HG03342 (cell line): ENCODE measurements at regions not wholly inside any gene's neighbourhood (a gene's known extent, or its start where the extent isn't known, plus 50 kb on each side); places are given as distances from the start of the nearest gene placed in this dataset.
A peak's percentile ranks its signal among the peaks of the same experiment; 100 is the strongest.
"Not testable (repeated sequence)": the region's sequence is repeated elsewhere in the genome, so short reads cannot be mapped to it uniquely, and the experiment has no call there.

ENCODE experiments used
- ATAC-seq: cut with Tn5 transposase; IDR thresholded peaks from one replicate; pipeline ENCODE4 v1.9.1; 2021; ENCODE audit warnings: mild to moderate bottlenecking, moderate library complexity; ENCODE audit not compliant: unreplicated experiment

DNA sequence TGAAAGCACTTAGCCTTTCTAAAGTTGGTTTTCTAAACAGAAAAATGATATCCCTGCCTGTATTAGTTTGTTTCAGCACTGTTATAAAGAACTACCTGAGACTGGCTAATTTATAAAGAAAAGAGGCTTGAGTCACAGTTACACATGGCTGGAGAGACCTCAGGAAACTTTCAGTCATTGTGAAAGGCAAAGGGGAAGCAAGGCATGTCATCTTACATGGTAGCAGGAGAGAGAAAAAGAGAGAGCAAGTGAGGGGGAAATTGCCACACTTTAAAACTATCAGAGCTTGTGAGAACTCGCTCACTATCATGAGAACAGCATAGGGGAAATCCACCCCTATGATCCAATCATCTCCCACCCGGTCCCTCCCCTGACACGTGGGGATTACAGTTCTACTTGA lies 64.9 kb downstream of the FAM170A start:
- ATAC-seq: peak; percentile 82

- no peak for ATAC-seq
Measured at GRCh38 chr5:119706049-119706448, 76.7 kb downstream of the FAM170A start.

- no peak for ATAC-seq
Measured at GRCh38 chr5:119708076-119708790, 78.9 kb downstream of the FAM170A start.

- no peak for ATAC-seq
Measured at GRCh38 chr5:119721775-119722174, 92.4 kb downstream of the FAM170A start.

DNA sequence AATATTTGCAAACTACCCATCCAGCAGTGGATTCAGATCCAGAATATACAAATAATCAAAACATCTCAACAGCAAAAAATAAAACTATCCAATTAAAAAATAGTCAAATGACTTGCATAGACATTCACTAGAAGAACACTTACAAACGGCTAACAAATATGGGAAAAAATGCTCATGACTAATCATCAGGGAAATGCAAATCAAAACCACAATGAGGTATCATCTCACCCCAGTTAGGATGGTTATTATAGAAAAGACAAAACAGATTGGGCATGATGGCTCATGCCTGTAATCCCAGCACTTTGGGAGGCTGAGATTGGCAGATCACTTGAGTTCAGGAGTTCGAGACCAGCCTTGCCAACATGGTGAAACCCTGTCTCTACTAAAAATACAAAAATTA lies 95.9 kb downstream of the FAM170A start:
- not testable (repeated sequence) for ATAC-seq

DNA sequence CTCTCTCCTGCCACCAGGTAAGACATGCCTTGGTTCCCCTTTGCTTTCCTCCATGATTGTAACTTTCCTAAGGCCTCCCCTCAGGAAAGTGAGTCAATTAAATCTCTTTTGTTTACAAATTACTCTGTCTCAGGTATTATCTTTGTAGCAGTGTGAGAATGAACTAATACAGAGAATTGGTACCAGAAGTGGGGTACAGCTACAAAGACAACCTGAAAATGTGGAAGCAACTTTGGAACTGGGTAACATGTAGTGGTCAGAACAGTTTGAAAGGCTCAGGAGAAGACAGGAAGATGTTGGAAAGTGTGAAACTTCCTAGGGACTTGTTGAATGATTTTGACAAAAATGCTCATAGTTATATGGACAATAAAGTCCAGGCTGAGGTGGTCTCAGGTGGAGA lies 97.2 kb downstream of the FAM170A start:
- ATAC-seq: no peak

- no peak for ATAC-seq
Measured at GRCh38 chr5:119740225-119740624, 110.9 kb downstream of the FAM170A start.

- ATAC-seq: no peak
Measured at GRCh38 chr5:119741691-119742090, 112.3 kb downstream of the FAM170A start.

DNA sequence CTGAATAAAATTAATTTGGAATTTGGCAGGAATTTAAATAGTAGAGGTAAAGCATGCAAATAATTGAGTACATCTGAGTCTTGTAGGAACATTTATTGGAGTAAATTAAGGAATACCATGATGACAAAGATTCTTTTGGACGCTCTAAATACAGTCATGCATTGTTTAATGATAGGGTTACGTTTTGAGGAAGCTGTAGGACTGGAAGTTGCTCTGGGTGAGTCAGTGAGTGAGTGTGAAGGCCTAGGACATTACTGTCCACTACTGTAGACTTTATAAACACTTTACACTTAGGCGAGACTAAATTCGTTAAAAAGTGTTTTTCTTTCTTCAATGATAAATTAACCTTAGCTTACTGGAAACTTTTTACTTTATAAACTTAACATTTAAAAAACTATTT lies 113.0 kb downstream of the FAM170A start:
- ATAC-seq: no peak

DNA sequence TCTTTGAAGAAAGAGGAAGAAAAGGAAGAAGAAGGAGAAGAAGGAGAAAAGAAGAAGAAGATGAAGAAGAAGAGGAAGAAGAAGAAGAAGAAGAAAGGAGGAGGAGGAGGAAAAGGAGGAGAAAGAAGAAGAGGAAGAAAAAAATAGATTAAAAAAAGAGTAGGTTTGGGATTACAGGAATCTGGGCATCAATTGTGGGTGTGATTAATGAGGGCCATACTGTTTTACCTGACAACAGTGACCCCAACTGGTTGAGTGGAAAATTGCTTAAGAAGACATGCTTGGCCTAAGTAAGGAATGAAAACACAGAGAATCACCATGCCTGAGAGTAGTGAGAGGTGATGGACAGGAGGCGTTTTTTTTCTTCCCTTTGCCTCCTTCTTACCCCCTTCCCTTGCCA lies 114.6 kb downstream of the FAM170A start:
- peak; percentile 94 for ATAC-seq

- ATAC-seq: no peak
Measured at GRCh38 chr5:119745976-119746375, 116.6 kb downstream of the FAM170A start.

GRCh38 chr5:119746984-119747383 lies 117.6 kb downstream of the FAM170A start:
- ATAC-seq: no peak

GRCh38 chr5:119750887-119751733 lies 121.8 kb downstream of the FAM170A start:
- no peak for ATAC-seq

DNA sequence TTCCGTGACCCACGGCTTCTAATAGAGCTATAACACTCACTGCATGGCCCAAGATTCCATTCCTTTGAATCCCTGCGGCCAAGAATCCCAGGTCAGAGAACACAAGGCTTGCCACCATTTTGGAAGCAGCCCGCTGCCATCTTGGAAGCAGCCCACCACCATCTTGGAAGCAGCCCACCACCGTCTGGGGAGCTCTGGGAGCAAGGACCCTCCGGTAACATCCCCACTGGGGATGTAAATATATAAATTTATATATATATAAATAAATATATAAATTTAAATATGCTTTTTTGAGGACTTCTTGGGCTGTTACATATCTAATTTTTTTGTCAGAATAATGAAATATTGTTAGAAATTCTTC lies 122.4 kb downstream of the FAM170A start:
- ATAC-seq: no peak

DNA sequence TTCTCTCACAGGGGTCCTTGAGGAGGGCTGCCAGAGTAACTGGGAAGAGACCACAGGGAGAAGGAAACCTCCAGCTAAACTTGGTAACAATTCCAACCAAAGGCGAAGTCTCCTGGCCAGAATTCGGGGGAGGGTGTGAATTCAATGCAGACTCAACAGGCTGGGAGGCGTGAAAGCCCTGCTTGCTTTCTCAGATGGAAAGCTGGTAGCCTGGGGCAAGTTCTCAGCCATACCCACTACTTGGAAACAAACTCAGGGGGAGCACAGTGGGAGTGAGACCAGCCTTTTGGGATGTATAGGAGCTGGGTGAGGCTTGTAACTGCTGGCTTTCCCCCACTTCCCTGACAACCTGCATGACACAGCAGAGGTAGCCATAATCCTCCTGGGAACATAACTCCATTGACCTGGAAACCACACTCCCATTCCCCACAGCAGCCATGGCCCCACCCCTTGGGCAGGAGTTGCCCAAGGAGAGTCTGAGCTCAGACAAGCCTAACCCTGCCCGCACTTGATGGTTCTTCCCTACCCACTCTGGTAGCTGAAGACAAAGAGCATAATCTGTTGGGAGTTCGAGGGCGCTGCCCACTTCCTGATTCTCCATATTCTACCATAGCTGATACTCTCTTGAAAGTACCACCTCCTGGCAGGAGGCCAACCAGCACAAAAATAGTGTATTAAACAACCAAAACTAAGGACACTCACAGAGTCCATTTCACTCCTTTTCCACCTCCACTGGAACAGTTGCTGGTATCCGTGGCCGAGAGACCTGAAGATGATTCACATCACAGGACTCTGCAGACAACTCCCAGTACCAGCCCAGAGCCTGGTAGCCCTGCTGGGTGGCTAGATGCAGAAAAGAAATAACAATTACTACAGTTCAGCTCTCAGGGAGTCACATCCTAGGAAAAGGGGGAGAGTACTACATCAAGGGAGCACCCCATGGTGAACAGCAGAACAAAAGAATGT lies 123.8 kb downstream of the FAM170A start:
- ATAC-seq: no peak

DNA sequence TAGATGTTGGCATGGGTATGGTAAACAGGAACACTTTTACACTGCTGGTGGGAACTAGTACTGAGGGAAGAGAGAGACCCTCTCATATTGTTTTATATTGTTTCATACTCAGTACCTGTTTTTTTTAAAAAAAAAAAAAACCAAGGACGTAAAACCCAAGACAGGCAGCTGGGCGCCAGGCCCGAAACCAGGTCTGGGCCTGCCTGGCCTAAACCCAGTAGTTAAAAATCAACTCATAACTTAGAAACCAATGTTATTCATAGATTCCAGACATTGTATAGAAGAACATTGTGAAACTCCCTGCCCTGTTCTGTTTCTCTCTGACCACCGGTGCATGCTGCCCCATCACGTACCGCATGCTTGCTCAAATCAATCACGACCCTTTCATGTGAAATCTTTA lies 125.5 kb downstream of the FAM170A start:
- ATAC-seq: not testable (repeated sequence)

DNA sequence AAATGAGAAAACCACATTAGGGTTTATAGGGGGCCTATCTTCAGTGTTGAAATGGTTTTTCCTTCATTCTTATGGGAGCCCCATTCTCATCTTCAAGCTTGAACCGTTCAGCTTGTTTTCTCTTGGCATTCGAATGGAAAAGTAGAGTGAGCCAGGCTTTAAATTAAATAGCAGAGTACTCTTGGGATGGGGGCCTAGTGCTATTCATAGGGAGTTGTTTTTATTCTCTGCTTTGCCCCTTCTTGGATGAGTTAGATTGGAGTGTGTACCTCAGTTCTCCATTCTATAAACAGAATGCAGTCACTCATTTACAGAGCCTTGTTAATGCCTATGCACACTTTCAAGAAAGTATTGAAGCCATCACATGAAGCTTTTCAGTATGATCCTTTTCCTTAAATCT lies 127.9 kb downstream of the FAM170A start:
- no peak for ATAC-seq

DNA sequence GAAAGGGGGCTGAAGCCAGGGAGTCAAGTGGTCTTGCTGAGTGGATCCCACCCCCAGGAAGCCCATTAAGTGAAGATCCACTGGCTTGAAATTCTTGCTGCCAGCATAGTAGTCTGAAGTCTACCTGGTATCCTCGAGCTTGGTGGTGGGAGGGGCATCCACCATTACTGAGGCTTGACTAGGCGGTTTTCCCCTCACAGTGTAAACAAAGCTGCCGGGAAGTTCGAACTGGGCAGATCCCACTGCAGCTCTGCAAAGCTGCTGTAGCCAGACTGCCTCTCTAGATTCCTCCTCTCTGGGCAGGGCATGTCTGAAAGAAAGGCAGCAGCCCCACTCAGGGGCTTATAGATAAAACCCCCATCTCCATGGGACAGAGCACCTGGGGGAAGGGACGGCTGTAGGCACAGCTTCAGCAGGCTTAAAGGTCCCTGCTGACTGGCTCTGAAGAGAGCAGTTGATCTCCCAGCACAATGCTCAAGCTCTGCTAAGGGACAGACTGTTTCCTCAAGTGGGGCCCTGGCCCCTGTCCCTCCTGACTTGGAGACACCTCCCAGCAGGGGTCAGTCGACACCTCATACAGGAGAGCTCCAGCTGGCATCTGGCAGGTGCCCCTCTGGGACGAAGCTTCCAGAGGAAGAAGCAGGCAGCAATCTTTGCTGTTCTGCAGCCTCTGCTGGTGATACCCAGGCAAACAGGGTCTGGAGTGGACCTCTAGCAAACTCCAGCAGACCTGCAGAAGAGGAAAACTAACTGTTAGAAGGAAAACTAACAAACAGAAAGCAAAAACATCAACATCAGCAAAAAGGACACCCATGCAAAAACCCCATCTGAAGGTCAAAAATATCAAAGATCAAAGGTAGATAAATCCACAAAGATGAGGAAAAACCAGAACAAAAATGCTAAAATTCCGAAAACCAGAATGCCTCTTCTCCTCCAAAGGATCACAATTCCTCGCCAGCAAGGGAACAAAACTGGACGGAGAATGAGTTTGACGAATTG lies 140.6 kb downstream of the FAM170A start:
- not testable (repeated sequence) for ATAC-seq

DNA sequence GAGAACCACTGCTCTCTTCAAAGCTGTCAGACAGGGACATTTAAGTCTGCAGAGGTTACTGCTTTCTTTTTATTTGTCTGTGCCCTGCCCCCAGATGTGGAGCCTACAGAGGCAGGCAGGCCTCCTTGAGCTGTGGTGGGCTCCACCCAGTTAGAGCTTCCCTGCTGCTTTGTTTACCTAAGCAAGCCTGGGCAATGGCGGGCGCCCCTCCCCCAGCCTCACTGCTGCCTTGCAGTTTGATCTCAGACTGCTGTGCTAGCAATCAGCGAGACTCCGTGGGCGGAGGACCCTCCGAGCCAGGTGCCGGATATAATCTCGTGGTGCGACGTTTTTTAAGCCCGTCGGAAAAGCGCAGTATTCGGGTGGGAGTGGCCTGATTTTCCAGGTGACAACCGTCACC lies 150.8 kb downstream of the FAM170A start:
- ATAC-seq: not testable (repeated sequence)

GRCh38 chr5:119785057-119785456 lies 155.7 kb downstream of the FAM170A start:
- ATAC-seq: no peak
